OCI-LY1 (cell line): ENCODE measurements at regions not wholly inside any gene's neighbourhood (a gene's known extent, or its start where the extent isn't known, plus 50 kb on each side); places are given as distances from the start of the nearest gene placed in this dataset.

Source experiments
- H2AFZ ChIP-seq: fragments of 200-600 bp; sonication (generic), shearing (Covaris generic); 2 replicates; pipeline ENCODE4 v1.6.0; 2014; ENCODE audit warnings: antibody characterized with exemption, mild to moderate bottlenecking, low read length
- H3F3A ChIP-seq: fragments of 200-600 bp; sonication (generic), shearing (Covaris generic); 2 replicates; pipeline ENCODE4 v1.6.0; 2014; ENCODE audit warnings: mild to moderate bottlenecking, antibody characterized with exemption, low read length, moderate library complexity; ENCODE audit not compliant: insufficient read depth
- H3K27ac ChIP-seq: fragments of 200-600 bp; sonication (generic); 2 replicates; pipeline ENCODE4 v1.5.1; 2014; ENCODE audit warnings: low read length, mixed run types, mild to moderate bottlenecking, low read depth; ENCODE audit not compliant: poor library complexity, severe bottlenecking
- H3K27me3 ChIP-seq: fragments of 200-600 bp; sonication (generic); 2 replicates; pipeline ENCODE4 v1.6.0; 2014; ENCODE audit warnings: antibody characterized with exemption, mild to moderate bottlenecking, low read length, moderate library complexity; ENCODE audit not compliant: insufficient read depth
- H3K36me3 ChIP-seq: fragments of 200-600 bp; sonication (generic); 2 replicates; pipeline ENCODE4 v1.6.1; 2014; ENCODE audit warnings: mild to moderate bottlenecking, antibody characterized with exemption, low read length, moderate library complexity, mixed read lengths; ENCODE audit not compliant: insufficient read depth
- H3K4me1 ChIP-seq: fragments of 200-600 bp; sonication (generic); 2 replicates; pipeline ENCODE4 v1.5.1; 2014; ENCODE audit warnings: mild to moderate bottlenecking, low read length, moderate library complexity; ENCODE audit not compliant: insufficient read depth, severe bottlenecking
- H3K4me2 ChIP-seq: fragments of 200-600 bp; sonication (generic), shearing (Covaris generic); 2 replicates; pipeline ENCODE4 v1.6.1; 2014; ENCODE audit warnings: low read length
- H3K4me3 ChIP-seq: fragments of 200-600 bp; sonication (generic); 2 replicates; pipeline ENCODE4 v1.5.1; 2014; ENCODE audit warnings: low read length, low read depth, mild to moderate bottlenecking, mixed read lengths; ENCODE audit not compliant: poor library complexity, severe bottlenecking
- H3K79me2 ChIP-seq: fragments of 200-600 bp; shearing (Covaris generic); 2 replicates; pipeline ENCODE4 v1.6.1; 2016; ENCODE audit warnings: mixed run types, low read length, mixed read lengths; ENCODE audit not compliant: insufficient read depth
- H3K9ac ChIP-seq: fragments of 200-600 bp; sonication (generic), shearing (Covaris generic); 2 replicates; pipeline ENCODE4 v1.6.1; 2014; ENCODE audit warnings: mild to moderate bottlenecking, low read length, mixed read lengths
- H3K9me2 ChIP-seq: fragments of 200-600 bp; sonication (generic), shearing (Covaris generic); 2 replicates; pipeline ENCODE4 v1.6.1; 2014; ENCODE audit warnings: low read depth, mild to moderate bottlenecking, low read length, mixed read lengths
- H3K9me3 ChIP-seq: fragments of 200-600 bp; shearing (Covaris generic); 2 replicates; pipeline ENCODE4 v1.6.1; 2014; ENCODE audit warnings: low read length, mixed read lengths
- H4K20me1 ChIP-seq: fragments of 200-600 bp; sonication (generic), shearing (Covaris generic); 2 replicates; pipeline ENCODE4 v1.6.0; 2016; ENCODE audit warnings: mild to moderate bottlenecking, low read length; ENCODE audit not compliant: insufficient read depth
- EZH2 ChIP-seq: fragments of 200-600 bp; sonication (generic), shearing (Covaris generic); IDR thresholded peaks from 2 replicates; pipeline ENCODE4 v1.8.0; 2017; ENCODE audit warnings: borderline replicate concordance, mixed run types, mild to moderate bottlenecking, antibody characterized with exemption, low read length, moderate library complexity, mixed read lengths
- TF ChIP-seq, protein P1 (sequence below): fragments of 200-600 bp; sonication (generic), shearing (Covaris generic); IDR thresholded peaks from 2 replicates; pipeline ENCODE4 v1.5.1; 2017; ENCODE audit warnings: mild to moderate bottlenecking, antibody characterized with exemption, low read length, moderate library complexity, mixed read lengths

GRCh38 chr1:238953448-238954010, 432.8 kb upstream of the CHRM3 start:
- no peak overlapping the region for H3K27ac ChIP-seq
- H3K4me3 ChIP-seq, result no peak overlapping the region
- H3K36me3 ChIP-seq, result no peaks in the 10 kb centered on the region
- H3K9ac ChIP-seq, result no peak overlapping the region
- no peaks in the 10 kb centered on the region for H3K9me3 ChIP-seq
- H3K79me2 ChIP-seq, result no peaks in the 10 kb centered on the region
- TF ChIP-seq, protein P1, sequence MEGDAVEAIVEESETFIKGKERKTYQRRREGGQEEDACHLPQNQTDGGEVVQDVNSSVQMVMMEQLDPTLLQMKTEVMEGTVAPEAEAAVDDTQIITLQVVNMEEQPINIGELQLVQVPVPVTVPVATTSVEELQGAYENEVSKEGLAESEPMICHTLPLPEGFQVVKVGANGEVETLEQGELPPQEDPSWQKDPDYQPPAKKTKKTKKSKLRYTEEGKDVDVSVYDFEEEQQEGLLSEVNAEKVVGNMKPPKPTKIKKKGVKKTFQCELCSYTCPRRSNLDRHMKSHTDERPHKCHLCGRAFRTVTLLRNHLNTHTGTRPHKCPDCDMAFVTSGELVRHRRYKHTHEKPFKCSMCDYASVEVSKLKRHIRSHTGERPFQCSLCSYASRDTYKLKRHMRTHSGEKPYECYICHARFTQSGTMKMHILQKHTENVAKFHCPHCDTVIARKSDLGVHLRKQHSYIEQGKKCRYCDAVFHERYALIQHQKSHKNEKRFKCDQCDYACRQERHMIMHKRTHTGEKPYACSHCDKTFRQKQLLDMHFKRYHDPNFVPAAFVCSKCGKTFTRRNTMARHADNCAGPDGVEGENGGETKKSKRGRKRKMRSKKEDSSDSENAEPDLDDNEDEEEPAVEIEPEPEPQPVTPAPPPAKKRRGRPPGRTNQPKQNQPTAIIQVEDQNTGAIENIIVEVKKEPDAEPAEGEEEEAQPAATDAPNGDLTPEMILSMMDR, result no peak
- TF ChIP-seq EZH2, result no peak
- H3K9me2 ChIP-seq, result no peaks in the 10 kb centered on the region
- H3K4me1 ChIP-seq, result no peaks in the 10 kb centered on the region
- H4K20me1 ChIP-seq, result no peaks in the 10 kb centered on the region
- H2AFZ ChIP-seq, result no peak overlapping the region
- H3K27me3 ChIP-seq, result no peaks in the 10 kb centered on the region
- no peak overlapping the region for H3K4me2 ChIP-seq
- no peaks in the 10 kb centered on the region for H3F3A ChIP-seq

GRCh38 chr1:238951809-238952208, 434.6 kb upstream of the CHRM3 start:
- H3K79me2 ChIP-seq, result no peaks in the 10 kb centered on the region
- H3K9me2 ChIP-seq, result no peaks in the 10 kb centered on the region
- no peaks in the 10 kb centered on the region for H3K9me3 ChIP-seq
- no peaks in the 10 kb centered on the region for H3K4me1 ChIP-seq
- no peak overlapping the region for H3K4me2 ChIP-seq
- H4K20me1 ChIP-seq, result no peaks in the 10 kb centered on the region
- no peak overlapping the region for H2AFZ ChIP-seq
- H3K9ac ChIP-seq, result no peak overlapping the region
- no peak for TF ChIP-seq EZH2
- TF ChIP-seq, protein P1, result peak; percentile 40; the same call in 1 of the 2 replicates
- no peaks in the 10 kb centered on the region for H3F3A ChIP-seq
- H3K27me3 ChIP-seq, result no peaks in the 10 kb centered on the region
- no peak overlapping the region for H3K27ac ChIP-seq
- H3K36me3 ChIP-seq, result no peaks in the 10 kb centered on the region
- no peak overlapping the region for H3K4me3 ChIP-seq

GRCh38 chr1:238950784-238951183, 435.6 kb upstream of the CHRM3 start:
- Histone ChIP-seq H3K4me1 (no peaks in the 10 kb centered on the region), H3K27me3 (no peaks in the 10 kb centered on the region), H4K20me1 (no peaks in the 10 kb centered on the region), H3K9me2 (no peaks in the 10 kb centered on the region), H3K9me3 (no peaks in the 10 kb centered on the region), H3K36me3 (no peaks in the 10 kb centered on the region), H3K4me3 (no peak overlapping the region), H2AFZ (no peak overlapping the region), H3F3A (no peaks in the 10 kb centered on the region), H3K4me2 (no peak overlapping the region), H3K79me2 (no peaks in the 10 kb centered on the region), H3K27ac (no peak overlapping the region), H3K9ac (no peak overlapping the region)
- TF ChIP-seq, protein P1, result no peak
- TF ChIP-seq EZH2, result no peak
